HG03469 (cell line): ENCODE measurements at regions not wholly inside any gene's neighbourhood (a gene's known extent, or its start where the extent isn't known, plus 50 kb on each side); places are given as distances from the start of the nearest gene placed in this dataset.

ENCODE experiments used
- ATAC-seq: cut with Tn5 transposase; IDR thresholded peaks from one replicate; pipeline ENCODE4 v1.9.1; 2021; ENCODE audit warnings: mild to moderate bottlenecking, moderate library complexity, moderate number of reproducible peaks; ENCODE audit not compliant: unreplicated experiment

DNA sequence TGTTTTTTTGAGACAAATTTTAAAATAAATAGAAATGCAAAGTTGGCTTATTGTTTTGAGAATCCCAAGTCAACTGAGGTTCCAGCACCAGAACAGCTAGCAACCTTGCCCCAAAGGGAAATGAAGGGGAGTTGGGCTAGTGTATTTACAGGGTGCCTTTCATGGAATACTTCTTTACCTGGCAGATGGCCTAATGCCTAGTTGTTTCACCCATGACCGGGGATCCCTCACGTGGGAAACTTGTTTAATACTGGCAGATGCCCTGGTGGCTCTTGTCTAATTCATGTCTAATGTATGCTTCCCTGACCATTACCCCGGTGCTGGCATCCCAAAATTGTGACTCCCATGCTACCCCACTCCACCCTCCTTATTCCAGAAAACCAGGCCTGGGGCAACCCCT is 861.1 kb upstream of the ZWINT start:
- ATAC-seq = no peak

DNA sequence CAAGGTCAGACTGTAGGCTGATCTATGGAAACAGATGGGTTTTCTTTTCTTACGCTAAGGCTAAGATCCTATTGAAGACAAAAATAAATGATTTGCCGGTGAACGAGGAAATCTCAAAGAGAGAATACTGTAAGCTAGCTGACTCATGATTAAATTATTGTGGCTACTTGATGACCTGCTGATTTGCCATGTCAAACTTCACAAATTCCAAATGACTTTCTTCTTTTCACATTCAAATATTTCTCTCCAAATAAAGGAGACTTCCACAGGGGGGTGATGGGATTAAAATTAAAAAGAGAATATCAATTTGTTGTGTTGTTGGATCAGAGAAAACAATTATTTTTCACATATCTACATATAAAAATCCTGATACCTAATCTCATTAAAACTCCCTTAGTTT is 860.6 kb upstream of the ZWINT start:
- ATAC-seq = no peak

DNA sequence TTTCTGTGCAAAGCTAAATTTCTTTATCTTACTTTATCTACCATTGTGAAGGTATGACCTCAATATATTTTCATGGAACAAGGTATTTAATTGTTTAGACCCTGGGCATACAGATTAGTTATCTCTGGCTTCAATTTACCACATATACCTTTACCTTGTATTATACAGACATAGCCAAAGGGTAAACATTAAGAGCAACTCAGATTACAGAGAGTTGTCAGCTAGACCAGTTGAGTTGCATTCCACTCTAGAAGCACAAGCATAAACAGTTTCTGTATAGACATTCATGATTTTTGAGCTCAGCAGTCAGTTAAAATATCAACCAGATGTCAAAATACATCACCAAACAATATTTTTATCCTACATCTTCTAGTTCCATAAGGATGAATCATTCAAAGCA is 857.3 kb upstream of the ZWINT start:
- ATAC-seq = no peak

DNA sequence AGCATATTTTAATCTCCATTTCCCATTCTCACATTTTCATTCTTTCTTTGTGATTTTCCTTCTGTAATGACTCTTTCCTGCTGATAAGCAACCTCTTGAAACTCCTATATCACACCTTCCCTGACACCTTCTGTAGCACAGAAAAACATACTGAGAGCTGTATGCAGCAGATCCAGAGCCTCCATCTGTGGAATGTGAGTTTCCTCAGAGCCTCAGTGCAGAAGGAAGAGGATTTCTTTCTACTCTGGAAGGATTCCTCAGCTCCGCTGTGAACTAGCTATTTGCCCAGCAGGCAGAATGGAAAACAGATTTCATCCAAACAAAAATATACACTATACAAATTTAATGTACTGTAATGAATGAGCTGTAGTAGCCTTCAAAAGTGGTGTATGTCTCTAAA is 841.3 kb upstream of the ZWINT start:
- no peak for ATAC-seq

DNA sequence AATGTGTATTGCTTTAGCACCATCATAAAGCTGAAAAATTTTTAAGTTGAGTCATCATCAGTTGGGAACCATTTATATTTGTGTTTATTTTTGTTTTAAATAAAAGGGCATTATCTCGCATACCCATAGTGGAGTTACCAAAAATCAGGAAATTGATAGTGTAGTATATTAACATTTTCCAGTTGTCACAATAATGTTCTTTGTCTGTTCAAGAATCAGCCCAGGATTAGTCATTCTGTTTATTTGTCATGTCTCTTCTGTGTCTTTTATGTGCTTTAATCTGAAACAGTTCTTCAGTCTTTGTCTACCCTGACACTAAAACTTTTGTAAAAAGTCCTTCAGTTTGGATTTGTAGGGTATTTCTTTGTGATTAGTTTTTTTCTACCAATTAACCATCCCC is 827.8 kb upstream of the ZWINT start:
- ATAC-seq = no peak

DNA sequence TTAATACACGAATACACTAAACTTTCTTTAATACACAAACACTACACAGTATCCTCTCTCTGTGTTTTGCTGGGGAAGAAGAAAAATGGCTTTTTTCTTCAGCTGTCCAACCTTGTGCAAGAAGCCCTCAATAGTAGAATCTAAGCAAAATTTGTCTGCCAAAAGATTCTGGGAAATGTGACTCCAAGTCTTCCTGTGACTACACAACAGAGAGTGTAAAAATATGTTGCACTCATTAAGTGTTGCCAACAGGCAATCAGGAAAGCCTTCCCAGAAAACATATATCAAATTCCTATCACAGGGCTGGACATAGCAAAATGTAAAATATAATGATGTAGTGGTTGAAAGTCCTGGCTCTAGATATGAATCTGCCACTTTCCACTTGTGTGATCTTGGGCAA is 825.1 kb upstream of the ZWINT start:
- ATAC-seq = no peak

DNA sequence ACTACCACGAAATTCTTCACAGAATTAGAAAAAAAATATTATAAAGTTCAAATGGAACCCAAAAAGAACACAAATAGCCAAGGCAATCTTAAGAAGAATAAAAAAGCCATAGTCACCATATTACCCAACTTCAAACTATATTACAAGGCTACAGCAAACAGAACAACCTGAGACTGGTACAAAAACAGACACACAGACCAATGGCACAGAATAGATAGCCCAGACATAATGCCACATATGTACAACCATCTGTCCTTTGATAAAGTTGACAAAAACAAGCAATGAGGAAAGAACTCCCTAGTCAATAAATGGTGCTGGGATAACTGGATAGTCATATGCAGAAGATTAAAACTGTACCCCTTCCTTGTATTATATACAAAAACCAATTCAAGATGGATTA is 808.5 kb upstream of the ZWINT start:
- ATAC-seq = no peak

DNA sequence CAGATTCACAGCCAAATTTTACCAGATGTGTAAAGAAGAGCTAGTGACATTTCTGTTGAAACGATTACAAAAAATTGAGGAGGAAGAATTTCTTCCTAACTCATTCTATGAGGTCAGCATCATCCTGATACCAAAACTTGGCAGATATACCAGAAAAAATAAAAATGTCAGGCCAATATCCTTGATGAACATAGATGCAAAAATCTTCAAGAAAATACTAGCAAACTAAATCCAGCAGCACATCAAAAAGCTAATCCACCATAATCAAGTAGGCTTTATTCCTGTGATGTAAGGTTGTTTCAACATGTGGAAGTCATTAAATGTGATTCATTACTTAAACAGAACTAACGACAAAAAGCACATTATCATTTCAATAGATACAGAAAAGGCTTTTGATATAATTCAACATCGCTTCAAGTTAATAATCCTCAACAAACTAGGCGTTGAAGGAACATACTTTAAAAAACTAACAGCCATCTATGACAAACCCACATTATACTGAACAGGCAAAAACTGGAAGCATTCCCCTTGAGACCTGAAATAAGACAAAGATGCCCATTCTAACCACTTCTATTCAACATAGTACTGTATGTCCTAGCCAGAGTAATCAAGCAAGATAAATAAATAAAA is 807.7 kb upstream of the ZWINT start:
- ATAC-seq = no peak

DNA sequence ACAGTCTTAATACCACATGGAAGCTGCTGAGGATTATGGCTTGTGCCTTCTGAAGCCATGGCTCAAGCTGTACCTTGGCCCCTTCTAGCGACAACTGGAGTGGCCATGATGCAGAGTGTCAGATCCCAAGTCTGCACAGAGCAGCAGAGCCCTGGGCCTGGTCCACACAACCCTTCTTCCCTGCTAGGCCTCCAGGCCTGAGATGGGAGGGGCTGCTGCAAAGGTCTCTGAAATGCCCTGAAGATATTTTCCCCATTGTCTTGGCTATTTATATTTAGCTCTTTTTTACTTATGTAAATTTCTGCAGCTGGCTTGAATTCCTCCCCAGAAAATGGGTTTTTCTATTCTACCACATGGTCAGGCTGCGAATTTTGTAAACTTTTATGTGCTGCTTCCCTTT is 804.6 kb upstream of the ZWINT start:
- no peak for ATAC-seq

DNA sequence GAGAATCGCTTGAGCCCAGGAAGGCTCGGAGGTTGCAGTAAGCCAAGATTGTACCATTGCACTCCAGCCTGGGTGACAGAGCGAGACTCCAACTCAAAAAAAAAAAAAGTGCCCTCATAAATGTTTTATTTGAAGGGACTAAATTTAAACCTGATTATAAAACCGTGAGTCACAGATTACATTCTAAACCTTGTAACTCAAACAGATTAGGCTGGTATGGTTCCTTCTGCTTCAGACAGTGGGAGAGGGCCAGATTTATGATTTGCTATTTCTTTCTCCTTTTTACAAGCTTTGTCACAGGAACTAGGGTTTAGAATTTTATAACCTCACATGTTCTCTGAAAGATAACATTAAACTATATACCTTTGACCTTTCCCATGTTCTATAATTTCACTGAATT is 801.2 kb upstream of the ZWINT start:
- ATAC-seq = no peak

DNA sequence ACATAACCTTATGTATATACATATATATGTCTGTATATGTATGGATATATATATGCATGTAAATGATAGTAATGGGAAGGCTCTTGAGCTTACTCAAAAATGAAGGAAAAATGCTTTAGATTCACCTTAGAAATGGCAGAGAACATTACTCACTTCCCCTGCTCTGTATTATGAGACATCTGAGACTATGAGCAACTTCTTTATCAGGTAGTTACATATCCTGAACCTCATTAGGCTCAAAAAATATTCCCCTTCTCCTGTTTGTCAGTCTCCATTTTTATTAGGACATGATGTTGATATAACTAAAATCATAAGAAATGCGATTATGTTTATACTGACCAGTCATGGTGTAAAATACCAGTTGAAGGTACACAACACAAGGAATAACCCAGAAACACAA is 800.1 kb upstream of the ZWINT start:
- no peak for ATAC-seq

DNA sequence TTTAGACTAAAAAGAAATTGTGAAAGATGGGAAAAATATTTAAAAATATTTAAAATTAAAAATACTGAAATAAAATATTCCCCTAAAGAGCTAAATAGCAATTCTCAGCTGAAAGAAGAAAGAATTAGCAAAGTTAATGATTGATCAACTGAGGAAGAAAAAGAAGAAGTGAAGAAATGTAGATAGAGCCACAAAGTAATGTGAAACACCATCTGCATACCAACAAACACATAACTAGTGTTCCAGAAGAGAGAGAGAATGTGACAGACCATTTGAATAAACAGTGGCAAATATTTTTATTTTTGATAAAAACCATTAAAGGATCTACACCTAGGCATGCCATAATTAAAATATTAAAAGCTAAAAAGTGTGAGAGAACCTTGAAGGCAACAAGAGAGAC is 784.5 kb upstream of the ZWINT start:
- ATAC-seq = no peak

DNA sequence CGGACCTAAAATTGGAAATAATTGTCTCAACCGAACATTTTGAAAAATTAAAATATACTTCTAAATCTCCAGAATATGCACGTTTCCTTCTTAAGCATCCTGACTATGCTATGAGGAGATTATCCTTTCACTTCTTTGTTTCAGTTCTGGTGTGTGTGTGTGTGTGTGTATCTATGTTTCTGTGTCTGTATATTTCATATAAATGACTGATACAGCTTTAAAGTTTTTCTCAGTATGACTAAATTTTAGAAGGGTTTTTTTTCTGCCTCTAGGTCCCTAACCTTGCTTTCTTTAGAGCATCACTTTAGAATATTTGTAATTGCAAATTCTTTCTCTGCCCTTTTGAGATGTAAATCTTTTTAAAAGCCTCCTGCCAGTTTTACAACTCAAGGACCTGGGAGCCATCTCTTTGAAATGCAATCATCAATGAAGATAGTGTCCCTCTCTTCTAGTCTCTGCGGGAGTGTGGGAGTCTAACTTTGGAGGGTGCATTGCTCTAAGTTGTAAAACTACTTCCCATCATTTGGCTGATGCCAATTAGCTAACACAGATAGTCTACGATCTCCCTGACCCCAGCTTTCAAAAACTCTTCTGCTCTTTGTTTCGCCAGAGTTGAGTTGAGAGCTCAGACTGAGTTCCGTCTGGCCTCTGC is 782.0 kb upstream of the ZWINT start:
- ATAC-seq = no peak

DNA sequence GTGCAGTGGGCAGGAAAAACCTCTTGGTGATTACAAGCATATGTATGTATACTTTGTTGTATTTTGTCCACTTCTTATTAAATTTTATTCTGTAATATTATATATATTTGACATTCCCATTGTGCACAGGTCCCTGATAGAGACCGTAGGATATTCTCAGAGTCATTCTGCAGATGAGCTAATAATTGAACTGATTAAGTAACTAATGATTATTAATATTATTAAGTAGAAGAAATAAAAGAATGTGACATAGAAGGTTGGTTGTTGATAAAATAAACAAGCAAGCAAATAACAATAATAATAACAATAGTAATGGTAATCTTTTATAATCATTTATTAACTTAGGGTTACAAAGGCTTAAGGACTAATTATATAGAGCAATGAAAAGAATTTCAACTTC is 780.6 kb upstream of the ZWINT start:
- ATAC-seq = no peak

DNA sequence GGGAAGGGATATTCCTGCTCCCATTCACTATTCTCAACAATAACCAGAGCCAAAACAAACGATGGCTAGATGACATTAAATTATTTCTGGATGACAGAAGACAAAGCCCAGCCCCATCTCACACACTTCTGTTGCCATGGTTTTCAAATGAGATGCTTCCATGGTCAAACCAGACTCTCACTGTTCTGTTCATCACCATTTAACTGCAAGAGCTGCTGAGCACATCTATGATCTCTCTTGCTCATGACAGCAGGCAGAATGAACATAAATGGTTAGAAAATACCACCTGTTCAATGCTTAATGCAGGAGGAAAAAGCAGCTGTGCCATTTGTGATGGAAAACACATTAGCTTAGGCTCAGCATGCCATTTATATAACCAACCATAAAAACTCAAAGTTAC is 758.6 kb upstream of the ZWINT start:
- ATAC-seq = no peak

DNA sequence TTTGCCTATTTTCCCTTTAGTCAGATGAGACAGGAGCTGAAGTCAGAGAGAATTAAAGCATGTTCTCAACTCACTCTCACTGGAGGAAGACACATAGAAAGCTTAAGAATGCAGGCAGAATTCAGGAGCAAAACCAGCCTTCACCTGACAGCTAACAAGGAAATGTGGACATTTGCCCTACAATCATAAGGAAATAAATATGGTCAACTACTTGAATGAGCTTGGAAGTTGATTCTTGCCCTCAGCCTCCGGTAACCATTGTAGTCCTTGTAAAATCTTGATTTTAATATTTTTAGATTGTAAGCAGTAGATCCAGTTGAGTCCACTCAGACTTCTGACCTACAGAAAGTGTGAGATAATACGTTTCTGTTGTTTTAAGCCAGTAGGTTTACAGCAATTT is 752.5 kb upstream of the ZWINT start:
- ATAC-seq = no peak

DNA sequence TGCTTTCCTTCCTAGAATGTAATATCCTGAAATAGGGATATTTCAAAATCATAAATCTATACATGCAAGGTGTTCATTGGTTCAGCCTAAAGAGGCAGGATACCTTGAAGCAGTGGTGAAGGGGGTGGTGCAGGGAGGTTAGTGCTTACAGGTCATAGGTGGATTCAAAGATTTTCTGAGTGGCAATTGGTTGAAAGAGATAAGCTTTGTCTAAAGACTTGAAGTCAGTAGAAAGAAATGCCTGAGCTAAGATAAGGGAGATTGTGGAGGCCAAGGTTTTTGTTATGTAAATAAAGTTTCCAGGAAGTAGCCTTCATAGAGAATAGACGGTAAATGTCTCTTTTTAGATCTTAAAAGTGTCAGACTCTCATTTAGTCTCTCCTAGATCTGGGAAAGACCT is 741.2 kb upstream of the ZWINT start:
- ATAC-seq = no peak

DNA sequence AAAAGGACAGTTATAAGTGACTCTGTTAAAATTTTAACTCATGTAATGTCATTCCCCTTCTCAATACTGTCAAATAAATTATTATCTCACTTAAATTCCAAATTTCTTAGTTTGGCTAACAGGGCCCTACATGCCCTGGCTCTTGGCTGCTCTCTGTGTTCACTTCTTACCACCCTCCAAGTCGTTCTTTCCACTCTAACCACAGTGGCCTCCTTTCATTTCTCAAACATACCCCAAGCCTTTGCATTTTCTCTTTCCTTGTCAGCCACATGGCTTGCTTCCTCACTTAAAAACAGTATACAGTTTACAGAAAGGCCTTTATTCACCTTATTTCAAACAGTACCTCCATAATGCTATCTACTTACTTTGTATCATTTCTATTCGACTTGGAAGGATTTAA is 737.1 kb upstream of the ZWINT start:
- no peak for ATAC-seq

DNA sequence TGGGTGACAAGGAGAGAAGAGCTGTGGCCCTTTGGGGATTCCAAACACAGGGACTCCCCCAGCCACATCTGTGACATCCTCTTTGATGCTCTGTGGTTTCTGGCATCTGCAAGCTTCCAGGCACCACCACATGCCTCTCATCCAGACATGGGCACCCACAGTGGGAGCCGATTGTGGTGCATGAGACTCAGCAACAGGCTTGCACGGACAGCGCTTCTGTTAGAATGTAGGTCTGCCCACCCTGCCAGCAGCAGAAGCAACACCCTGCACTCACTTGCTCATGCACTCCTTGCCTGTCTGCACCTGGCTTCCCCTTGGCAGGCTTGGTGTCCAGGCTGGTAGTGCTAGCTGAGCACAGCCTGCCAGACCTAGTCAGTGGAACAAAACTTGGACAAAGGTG is 735.0 kb upstream of the ZWINT start:
- no peak for ATAC-seq

DNA sequence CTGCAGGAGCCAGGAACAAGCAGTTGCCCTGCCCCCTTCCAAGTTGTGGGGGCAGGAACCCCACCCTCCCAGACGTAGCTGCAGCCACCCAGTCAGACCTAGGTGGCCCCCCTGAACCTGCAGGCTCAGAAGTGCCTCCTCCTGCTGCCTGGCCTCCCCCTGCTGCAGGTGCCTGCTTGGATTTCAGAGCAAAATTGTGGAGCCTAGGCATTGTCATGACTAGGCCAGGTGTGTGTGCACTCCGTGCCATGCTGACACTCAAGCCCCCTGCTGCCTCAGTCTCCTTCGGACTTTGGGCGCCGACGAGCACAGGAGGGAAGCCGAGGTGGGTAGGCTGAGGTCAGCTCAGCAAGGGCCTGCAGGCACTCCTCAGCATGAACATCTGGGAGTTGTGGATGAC is 733.9 kb upstream of the ZWINT start:
- no peak for ATAC-seq

DNA sequence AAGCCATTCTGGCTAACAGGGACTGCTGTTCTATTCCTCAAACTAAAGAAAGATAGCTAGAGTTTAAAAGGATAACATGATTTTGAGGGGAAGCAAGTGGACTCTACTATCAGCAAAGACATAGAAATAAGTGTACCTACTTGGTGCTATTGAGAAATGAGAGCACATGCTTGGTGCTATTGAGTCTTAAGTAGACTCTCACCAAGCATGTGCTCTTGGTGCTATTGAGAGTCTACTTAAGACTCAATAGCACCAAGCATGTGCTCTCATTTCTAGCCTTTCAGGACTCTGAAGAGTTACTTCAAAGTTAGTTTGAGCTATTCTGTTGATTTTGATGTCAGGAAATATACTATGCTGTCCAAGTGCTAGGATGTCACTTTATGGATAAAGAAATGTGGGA is 733.0 kb upstream of the ZWINT start:
- no peak for ATAC-seq

DNA sequence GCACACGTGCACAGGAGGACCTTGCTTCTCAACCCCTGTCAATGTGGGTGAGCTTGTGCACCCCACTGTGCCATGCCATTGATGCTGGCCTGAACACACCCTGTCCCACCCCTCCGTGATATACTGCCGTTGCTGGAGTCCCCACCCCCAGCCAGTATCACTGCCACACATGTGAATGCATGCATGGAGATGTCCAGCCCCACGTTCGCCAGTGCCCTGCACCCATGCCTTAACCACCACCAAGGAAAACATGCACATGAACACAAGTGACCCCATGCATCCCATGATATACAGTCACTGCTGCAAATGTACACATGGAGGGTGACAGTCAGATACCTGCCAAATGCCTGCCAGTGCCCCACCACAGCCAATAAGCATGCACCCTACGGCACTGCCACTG is 692.5 kb upstream of the ZWINT start:
- no peak for ATAC-seq

DNA sequence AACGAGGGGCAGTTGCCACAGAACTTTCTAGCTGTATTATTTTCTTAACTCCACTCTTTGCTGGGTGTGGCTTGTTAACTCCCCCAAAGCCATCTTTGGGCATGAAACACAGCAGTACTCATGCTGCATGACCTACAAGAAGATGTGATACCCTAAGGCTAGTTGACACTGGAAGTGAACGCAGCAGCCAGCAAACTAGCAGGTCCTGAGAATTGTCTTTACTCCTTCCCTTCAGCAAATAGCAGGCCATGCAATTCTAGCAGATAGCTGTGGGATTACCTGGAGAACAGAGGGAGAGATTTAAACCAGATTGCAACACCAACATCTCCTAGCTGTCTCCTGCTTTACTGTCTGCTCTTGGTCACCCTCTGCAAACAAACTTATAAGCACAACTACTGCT is 688.0 kb upstream of the ZWINT start:
- no peak for ATAC-seq
